ENCODE measurements at regions not wholly inside any gene's neighbourhood (a gene's known extent, or its start where the extent isn't known, plus 50 kb on each side); places are given as distances from the start of the nearest gene placed in this dataset.

- no peak for DNase-seq (ENCODE audit: extremely low read depth, low read depth)
Observed at GRCh38 chr1:5643360-5644107, 348.7 kb downstream of the NPHP4 start.

GRCh38 chr1:5640845-5641244 is 351.4 kb downstream of the NPHP4 start:
- no peak for DNase-seq (ENCODE audit: extremely low read depth, low read depth)

DNA sequence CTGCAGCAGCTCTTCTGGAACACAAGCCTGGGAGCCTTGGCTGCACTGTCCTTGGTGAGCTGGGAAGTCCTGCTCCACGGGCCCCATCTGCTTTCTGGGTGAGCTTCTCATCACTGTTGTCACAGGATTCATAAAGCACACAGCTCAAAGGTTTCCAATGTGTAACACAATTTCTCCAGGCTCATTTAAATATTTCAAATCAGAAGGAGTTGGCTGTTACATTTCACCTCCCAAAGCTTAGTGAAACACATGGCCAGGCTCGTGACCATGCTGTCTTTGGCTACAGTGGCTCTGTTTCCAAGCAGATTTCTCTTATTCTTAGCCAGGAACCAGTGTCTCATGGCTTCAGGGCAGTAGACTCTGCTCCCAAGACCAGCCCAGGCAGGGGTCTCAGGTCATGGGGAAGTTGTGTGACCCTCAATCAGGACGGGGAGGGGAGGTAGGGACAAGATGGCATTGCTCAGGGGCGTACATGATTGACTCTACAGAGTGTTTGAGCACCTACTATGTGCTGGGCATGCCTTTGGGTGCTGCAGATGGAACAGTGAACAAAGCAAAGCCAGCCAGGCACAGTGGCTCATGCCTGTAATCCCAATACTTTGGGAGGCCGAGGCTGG is 353.0 kb downstream of the NPHP4 start:
- no peak for DNase-seq (ENCODE audit: extremely low read depth, low read depth)

DNA sequence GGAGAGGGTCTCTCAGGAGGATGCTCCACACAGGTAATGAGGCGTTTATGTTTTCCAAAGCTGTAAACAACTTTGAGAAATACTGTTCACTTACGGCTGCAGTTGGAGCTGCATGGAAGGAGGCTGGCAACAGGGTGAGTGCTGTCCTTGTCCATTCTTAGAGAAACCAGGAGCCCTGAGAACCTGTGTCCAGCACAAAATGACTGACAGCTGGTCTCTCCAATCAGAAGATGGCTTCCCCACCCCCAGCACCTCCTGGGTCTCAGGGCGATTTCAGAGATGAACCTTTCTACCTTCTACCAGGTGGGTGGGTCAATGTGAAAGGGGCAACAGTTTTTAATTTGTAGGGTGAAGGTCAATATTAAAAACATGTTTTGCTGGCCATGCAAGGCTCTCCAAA is 353.6 kb downstream of the NPHP4 start:
- DNase-seq (ENCODE audit: extremely low read depth, low read depth): no peak

DNA sequence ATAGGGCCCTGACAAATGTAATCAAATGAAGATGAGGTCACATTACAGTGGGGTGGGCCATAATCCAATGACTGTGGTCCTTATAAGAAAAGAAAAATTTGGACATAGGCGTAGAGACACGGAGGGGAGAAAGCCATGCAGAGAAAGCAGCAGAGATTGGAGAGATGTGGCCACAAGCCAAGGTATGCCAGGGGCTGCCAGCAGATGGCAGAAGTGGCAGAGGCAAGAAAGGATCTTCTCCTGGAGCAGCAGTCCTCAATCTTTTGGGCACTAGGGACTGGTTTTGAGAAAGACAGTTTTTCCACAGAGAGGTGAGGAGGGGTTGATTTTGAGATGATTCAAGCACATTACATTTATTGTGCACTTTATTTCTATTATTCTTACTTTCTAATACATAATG is 355.1 kb downstream of the NPHP4 start:
- DNase-seq (ENCODE audit: extremely low read depth, low read depth): peak; percentile 16

DNA sequence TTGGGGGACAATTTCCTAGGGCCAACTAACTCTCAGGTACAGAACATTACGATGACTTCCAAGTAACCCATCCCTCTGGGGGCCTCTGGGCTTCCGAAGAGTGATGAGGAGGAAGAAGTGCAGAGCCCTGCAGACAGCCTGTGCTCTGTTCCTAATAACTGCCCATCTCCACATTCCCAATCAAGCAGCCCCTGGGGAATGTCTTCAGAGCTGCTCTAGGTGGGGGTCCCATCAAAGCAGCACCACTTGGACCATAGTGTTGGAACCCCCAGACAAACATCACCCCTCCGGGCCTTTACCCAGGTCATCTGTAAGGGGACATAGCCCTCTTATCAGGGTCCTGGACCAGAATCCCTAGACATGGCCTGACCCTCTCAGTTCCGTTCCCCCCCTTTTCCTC is 357.3 kb downstream of the NPHP4 start:
- no peak for DNase-seq (ENCODE audit: extremely low read depth, low read depth)

- no peak for DNase-seq (ENCODE audit: extremely low read depth, low read depth)
Observed at GRCh38 chr1:5632814-5633213, 359.4 kb downstream of the NPHP4 start.

GRCh38 chr1:5632224-5632623 is 360.0 kb downstream of the NPHP4 start:
- no peak for DNase-seq (ENCODE audit: extremely low read depth, low read depth)

DNA sequence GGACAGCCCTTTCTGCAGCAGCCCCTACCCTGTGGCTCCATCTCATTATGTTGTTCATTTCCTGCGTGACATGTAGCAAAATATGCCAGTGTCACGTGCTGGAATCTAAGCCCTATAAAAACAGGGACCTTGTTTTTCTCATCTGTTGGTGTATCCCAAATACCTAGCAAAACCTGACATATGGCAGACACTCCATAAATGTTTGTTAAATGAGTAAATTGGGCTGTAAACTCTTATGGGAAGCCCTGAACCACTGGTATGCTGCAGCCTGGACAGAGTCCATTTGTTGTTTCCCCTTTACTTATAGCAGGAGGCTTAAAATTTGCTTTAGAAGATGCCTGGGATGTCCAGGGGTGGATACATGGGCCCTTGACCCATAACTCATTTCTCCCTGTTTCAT is 363.8 kb downstream of the NPHP4 start:
- no peak for DNase-seq (ENCODE audit: extremely low read depth, low read depth)

DNA sequence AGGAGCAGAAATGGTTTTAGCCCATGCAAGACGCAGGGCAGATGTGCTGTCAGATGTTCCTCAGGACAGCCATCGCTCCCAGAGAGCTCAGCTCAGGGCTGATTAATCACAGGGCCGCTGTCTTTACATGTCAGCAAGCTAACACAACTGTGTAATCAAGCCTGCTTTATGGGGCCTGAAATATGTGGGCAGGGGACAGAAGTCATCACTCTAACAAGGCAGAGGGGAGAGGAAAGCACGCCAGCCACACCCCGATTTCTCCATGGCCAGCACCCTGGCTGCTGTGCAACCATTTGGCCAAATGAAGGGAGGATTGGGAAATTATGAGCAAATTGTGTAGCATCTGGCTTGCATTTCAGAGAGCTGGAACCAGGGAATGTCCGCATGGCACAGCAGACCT is 368.8 kb downstream of the NPHP4 start:
- DNase-seq (ENCODE audit: extremely low read depth, low read depth): no peak

DNA sequence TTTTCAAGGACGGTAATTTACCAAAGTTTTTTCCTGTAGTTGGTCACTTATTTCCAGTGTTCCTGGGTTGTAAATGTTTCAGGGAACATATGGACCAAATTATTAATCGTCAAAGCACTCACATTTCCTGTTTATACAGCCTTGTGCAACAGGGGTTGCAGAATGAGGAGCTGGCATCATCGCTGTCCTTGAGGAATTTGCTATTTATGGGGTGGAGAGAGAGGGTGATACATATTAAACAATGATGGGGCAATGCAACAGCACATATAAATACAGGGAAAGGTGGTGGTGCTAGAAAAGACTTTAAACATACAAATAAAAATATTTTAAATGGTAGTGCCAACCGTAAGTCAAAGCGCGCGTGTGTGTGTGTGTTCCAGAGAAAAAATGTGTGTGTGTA is 369.8 kb downstream of the NPHP4 start:
- DNase-seq (ENCODE audit: extremely low read depth, low read depth): no peak

DNA sequence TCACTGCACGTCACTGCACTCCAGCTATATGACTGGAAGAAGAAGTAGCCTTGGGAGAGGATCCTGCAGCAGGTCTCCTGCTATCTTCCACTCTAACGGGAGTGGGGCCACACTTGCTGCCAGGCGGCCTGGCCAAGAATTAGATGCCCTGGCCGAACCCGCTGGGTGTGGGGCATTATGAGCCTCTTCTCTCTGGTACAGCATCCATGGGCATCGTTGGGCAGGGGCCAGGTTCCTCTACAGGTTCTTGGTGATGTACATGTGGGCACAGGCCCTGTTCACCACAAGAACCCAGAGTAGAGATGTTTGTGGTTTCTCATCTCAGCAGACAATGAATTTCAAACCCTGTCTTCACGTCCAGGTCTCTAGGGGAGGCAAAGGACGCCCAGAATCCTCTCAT is 370.5 kb downstream of the NPHP4 start:
- no peak for DNase-seq (ENCODE audit: extremely low read depth, low read depth)

GRCh38 chr1:5620997-5621396 is 371.2 kb downstream of the NPHP4 start:
- no peak for DNase-seq (ENCODE audit: extremely low read depth, low read depth)

DNA sequence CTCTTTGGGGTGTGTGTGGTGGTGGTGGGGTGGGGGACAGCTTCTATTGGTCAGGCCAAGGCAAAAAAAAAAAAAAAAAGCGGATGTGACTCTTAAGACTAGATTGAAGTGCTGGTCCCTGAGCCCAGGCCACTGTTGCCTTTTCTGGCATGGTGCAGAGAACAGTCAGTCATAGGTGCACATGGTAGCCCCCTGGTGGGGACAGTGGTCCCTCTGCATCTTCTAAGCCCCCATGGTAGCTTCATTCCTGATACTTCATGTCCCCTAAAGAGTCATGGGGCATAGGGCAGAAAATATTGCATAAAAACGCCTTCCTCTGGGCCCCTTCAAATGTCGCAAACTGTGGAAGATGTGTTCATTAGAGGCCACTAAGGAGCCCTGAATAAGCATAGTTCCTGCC is 371.8 kb downstream of the NPHP4 start:
- DNase-seq (ENCODE audit: extremely low read depth, low read depth): no peak

GRCh38 chr1:5619469-5619868 is 372.8 kb downstream of the NPHP4 start:
- DNase-seq (ENCODE audit: extremely low read depth, low read depth): no peak

GRCh38 chr1:5617546-5617945 is 374.7 kb downstream of the NPHP4 start:
- DNase-seq (ENCODE audit: extremely low read depth, low read depth): no peak

- no peak for DNase-seq (ENCODE audit: extremely low read depth, low read depth)
Observed at GRCh38 chr1:5617179-5617520, 375.1 kb downstream of the NPHP4 start.

- DNase-seq (ENCODE audit: extremely low read depth, low read depth): no peak
Observed at GRCh38 chr1:5616366-5617178, 375.7 kb downstream of the NPHP4 start.

GRCh38 chr1:5615076-5615475 is 377.1 kb downstream of the NPHP4 start:
- DNase-seq (ENCODE audit: extremely low read depth, low read depth): no peak

DNA sequence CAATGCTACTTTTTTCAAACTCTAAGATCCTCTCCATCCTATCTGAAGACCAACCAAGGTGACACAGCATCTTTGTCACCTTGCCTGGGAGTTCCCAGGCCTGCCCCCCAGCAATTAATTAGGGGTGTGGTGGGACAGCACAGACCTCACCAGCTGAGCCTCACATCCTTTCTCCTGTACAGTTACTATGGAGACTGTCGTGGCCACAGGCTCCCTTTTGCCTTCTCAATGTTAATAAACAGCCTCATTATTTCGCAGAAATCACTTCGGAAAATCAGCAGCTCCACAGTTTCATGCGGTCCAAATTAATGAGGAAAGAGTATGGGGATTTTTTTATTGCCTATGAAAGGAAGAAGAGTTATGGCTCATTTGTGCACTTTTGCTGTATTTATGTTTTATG is 378.3 kb downstream of the NPHP4 start:
- DNase-seq (ENCODE audit: extremely low read depth, low read depth): no peak

DNA sequence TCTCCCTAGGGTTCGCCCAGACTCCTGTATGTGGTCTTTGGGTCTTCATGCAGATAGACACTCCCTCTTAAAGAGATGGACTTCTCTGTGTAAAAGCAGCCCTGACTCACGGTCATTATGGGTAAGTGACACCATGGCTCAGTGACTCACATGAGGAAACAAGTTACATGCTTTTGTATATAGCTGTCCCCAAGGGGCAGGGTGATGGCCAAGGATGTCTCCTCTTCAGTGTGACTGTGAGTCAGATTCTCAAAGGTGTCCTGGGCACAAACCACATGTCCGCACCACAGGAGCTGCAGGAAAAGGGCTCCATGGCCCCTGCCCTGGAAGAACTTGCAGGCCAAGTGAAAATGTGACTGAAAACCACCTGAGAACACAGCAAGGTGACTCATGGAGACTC is 380.4 kb downstream of the NPHP4 start:
- DNase-seq (ENCODE audit: extremely low read depth, low read depth): no peak

DNA sequence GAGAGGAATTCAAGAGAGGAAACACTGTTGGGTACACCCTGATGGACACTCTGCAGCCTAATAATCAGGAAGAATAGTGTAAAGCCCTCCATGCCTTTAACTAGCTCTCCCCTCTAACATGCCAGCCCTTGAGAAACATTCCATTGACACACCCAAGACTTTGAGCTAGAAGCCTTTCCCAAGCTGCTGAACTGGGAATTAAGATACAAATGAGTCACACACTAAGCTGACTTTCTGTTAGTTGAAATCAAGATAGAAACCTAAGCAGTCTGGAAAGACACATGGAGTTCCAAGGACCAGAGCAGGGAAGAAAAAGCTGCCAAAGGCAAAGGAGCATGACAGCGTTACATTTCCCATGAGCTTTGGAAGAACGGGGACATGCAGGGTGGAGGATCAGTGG is 380.8 kb downstream of the NPHP4 start:
- no peak for DNase-seq (ENCODE audit: extremely low read depth, low read depth)
